A549 (cell line): ENCODE measurements at regions not wholly inside any gene's neighbourhood (a gene's known extent, or its start where the extent isn't known, plus 50 kb on each side); places are given as distances from the start of the nearest gene placed in this dataset.

Experiments
- ATAC-seq, 2 experiments: fragments of 200-7000 bp in 1 of 2; fragments of >200 bp in 1 of 2; cut with Nextera tagmentation in 1 of 2; cut with Tn5 transposase in 1 of 2; 3 replicates each; pipeline versions ENCODE4 v1.8.0 to v1.9.1; 2018 to 2020; ENCODE audit warnings: mild to moderate bottlenecking in 1 of 2, moderate library complexity in 1 of 2
- CTCF ChIA-PET: fragments of 300-600 bp; sonication (Branson Sonifier 250); formaldehyde crosslinking; extraction: SDS; loops from one replicate; lab custom pipeline; 2021; ENCODE audit warnings: antibody characterized with exemption, inconsistent platforms; lab: Yijun Ruan, JAX
- POLR2A ChIA-PET: fragments of 350-600 bp; formaldehyde crosslinking; extraction: SDS; loops from one replicate; lab custom pipeline; 2021; ENCODE audit warnings: antibody characterized with exemption, inconsistent platforms; lab: Yijun Ruan, JAX
- DNase-seq, 2 experiments: peaks; one replicate each; pipeline versions ENCODE4 v3.0.0 to v3.0.0-alpha.2; 2011 to 2016; ENCODE audit warnings: low read depth in 1 of 2, low spot score in 1 of 2
- FAIRE-seq: peaks from 2 replicates; lab custom pipeline; 2011; peaks lifted over from hg19 to GRCh38; lab: Jason Lieb, UNC
- H3K27ac ChIP-seq, 2 experiments: fragments of >200 bp; sonication (Bioruptor Twin); formaldehyde crosslinking; 3 replicates each; pipeline ENCODE4 v1.5.1; 2016 to 2017
- H3K4me1 ChIP-seq: fragments of >200 bp; sonication (Bioruptor Twin); formaldehyde crosslinking; 3 replicates; pipeline ENCODE4 v1.6.1; 2016
- H3K4me2 ChIP-seq: fragments of >200 bp; sonication (Bioruptor Twin); formaldehyde crosslinking; 3 replicates; pipeline ENCODE4 v1.6.1; 2016
- H3K4me3 ChIP-seq: fragments of >200 bp; sonication (Bioruptor Twin); formaldehyde crosslinking; 3 replicates; pipeline ENCODE4 v1.5.1; 2016
- H3K9me3 ChIP-seq: fragments of >200 bp; sonication (Bioruptor Twin); formaldehyde crosslinking; 3 replicates; pipeline ENCODE4 v1.6.1; 2016
- BHLHE40 ChIP-seq: IDR thresholded peaks from 2 replicates; pipeline ENCODE4 v1.6.1; 2012; ENCODE audit warnings: low read depth, low read length, inconsistent platforms
- CEBPB ChIP-seq, 2 experiments: fragments of >200 bp in 1 of 2; sonication (Bioruptor Twin) in 1 of 2; formaldehyde crosslinking in 1 of 2; IDR thresholded peaks; 2 replicates each; pipeline ENCODE4 v1.6.1; 2012 to 2016
- FOSB ChIP-seq: fragments of 250-450 bp; sonication (Bioruptor Pico); IDR thresholded peaks from 2 replicates; pipeline ENCODE4 v1.5.0; 2020; ENCODE audit warnings: mild to moderate bottlenecking, moderate library complexity
- HEYL ChIP-seq: fragments of 250-450 bp; sonication (Bioruptor Pico); IDR thresholded peaks from 2 replicates; pipeline ENCODE4 v1.8.0; 2021; ENCODE audit warnings: mild to moderate bottlenecking, moderate library complexity
- JUN ChIP-seq, 2 experiments: fragments of >200 bp; sonication (Bioruptor Twin); formaldehyde crosslinking; IDR thresholded peaks; 2 replicates in 1 of 2; 3 replicates in 1 of 2; pipeline ENCODE4 v1.6.1; 2016 to 2017
- KDM1A ChIP-seq: fragments of 200-600 bp; sonication (generic); IDR thresholded peaks from 2 replicates; pipeline ENCODE4 v1.6.1; 2016; ENCODE audit warnings: low read depth, mild to moderate bottlenecking
- MAFK ChIP-seq: fragments of 450-650 bp; IDR thresholded peaks from 2 replicates; pipeline ENCODE4 v1.6.1; 2014; ENCODE audit not compliant: partially characterized antibody
- MAZ ChIP-seq: fragments of 150-350 bp; IDR thresholded peaks from 2 replicates; pipeline ENCODE4 v1.6.1; 2014; ENCODE audit warnings: antibody characterized with exemption, low read depth, low read length, borderline replicate concordance
- POLR2A ChIP-seq: IDR thresholded peaks from 2 replicates; pipeline ENCODE4 v1.6.1; 2012; ENCODE audit warnings: mild to moderate bottlenecking, low read length
- POLR2AphosphoS2 ChIP-seq: conservative IDR thresholded peaks from 2 replicates; pipeline ENCODE4 v1.6.1; 2012; ENCODE audit warnings: low read length, improper control_type of control experiment, inconsistent platforms
- RAD21 ChIP-seq, 2 experiments: fragments of >200 bp in 1 of 2; sonication (Bioruptor Twin) in 1 of 2; formaldehyde crosslinking in 1 of 2; IDR thresholded peaks in 1 of 2; conservative IDR thresholded peaks in 1 of 2; 2 replicates in 1 of 2; 3 replicates in 1 of 2; pipeline ENCODE4 v1.6.1; 2012 to 2018; ENCODE audit warnings: inconsistent platforms in 1 of 2
- RFX5 ChIP-seq: fragments of 450-650 bp; IDR thresholded peaks from 2 replicates; pipeline ENCODE4 v1.7.1; 2014; ENCODE audit warnings: antibody characterized with exemption, mild to moderate bottlenecking, moderate library complexity
- SREBF2 ChIP-seq: fragments of 450-650 bp; IDR thresholded peaks from 2 replicates; pipeline ENCODE4 v1.6.1; 2014; ENCODE audit warnings: mild to moderate bottlenecking, moderate library complexity
- TP53 ChIP-seq: fragments of 250-450 bp; sonication (Bioruptor Pico); IDR thresholded peaks from 2 replicates; pipeline ENCODE4 v1.5.0; 2021; ENCODE audit warnings: mild to moderate bottlenecking, moderate library complexity
- ZNF302 ChIP-seq: fragments of 250-450 bp; sonication (Bioruptor Pico); IDR thresholded peaks from 2 replicates; pipeline ENCODE4 v1.9.0; 2021; ENCODE audit warnings: inconsistent platforms, mild to moderate bottlenecking, moderate library complexity
- WGBS: methylation state at CpG from one replicate; pipeline ENCODE4 v1.1.6; 2017; ENCODE audit errors: missing lambda C conversion rate; 5-methylcytosine and 5-hydroxymethylcytosine counted together
- TF ChIP-seq, protein P1 (sequence below): fragments of >200 bp; sonication (Bioruptor Twin); formaldehyde crosslinking; IDR thresholded peaks from 3 replicates; pipeline ENCODE4 v1.5.1; 2016
- TF ChIP-seq, protein P2 (sequence below): IDR thresholded peaks from 2 replicates; pipeline ENCODE4 v1.6.1; 2012; ENCODE audit warnings: low read depth, borderline replicate concordance
- TF ChIP-seq, protein P3 (sequence below): fragments of 200-600 bp; sonication (generic); IDR thresholded peaks from 2 replicates; pipeline ENCODE4 v1.6.1; 2016; ENCODE audit warnings: antibody characterized with exemption, mild to moderate bottlenecking, moderate library complexity
- TF ChIP-seq, protein P4 (sequence below): fragments of 450-650 bp; IDR thresholded peaks from 2 replicates; pipeline ENCODE4 v1.6.1; 2014; ENCODE audit warnings: antibody characterized with exemption
- TF ChIP-seq, protein P5 (sequence below): fragments of 250-450 bp; sonication (Bioruptor Pico); IDR thresholded peaks from 2 replicates; pipeline ENCODE4 v1.5.0; 2020; ENCODE audit warnings: low read depth, mild to moderate bottlenecking, moderate library complexity
- TF ChIP-seq, protein P6 (sequence below): fragments of 250-450 bp; sonication (Bioruptor Pico); IDR thresholded peaks from 2 replicates; pipeline ENCODE4 v1.5.0; 2021; ENCODE audit warnings: mild to moderate bottlenecking, moderate library complexity, borderline replicate concordance

DNA sequence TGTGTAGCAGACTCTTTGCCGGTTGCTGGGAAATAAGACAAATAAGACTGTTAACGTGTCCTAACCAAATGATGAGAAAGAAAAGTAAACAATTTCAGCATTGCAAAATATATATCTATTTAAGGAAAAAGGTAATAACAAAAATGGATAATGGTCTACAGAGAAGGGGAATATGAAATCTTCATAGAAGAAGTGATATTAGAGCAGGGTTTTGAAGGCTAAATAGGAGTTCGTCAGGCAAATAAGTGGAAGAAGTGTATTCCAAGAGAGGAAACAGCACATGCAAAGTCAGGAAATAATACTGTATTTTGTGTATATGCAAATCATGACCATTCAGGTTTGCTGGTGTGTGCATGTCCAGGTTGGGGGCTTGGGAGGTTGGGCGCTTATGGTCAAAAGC is 55.3 kb upstream of the OSBPL3 start:
- ChIA-PET POLR2A (no interaction called here), CTCF (no interaction called here)
- Histone ChIP-seq H3K4me2 (no peak overlapping the region), H3K27ac (no peak overlapping the region), H3K9me3 (no peaks in the 10 kb centered on the region), H3K4me1 (no peaks in the 10 kb centered on the region), H3K4me3 (no peak overlapping the region)
- no peak for DNase-seq
- no peak for ATAC-seq
- TF ChIP-seq MAZ (no peak), KDM1A (no peak)
- WGBS = 68% methylated on average over 4 of the region's 4 CpGs
- no peak for FAIRE-seq

DNA sequence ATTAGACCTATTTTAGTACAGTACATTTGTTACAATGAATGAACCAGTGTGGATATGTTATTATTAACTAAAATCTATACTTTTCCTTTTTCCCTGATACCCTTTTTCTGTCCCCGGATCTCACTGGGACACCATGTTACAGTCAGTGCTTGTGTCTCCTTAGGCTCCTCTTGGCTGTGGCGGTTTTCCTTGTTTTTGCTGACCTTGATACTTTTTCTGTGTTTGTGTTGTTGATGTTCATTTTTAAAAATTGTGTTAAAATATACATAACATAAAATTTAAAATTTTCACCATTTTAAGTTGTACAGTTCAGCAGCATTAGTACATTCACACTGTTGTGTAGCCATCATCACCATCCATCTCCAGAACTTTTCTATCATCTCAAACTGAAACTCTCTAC is 54.2 kb upstream of the OSBPL3 start:
- Histone ChIP-seq H3K4me2 (no peak overlapping the region), H3K4me1 (peaks cover 1% of the 10 kb centered on the region), H3K9me3 (no peaks in the 10 kb centered on the region), H3K27ac (no peak overlapping the region), H3K4me3 (no peak overlapping the region)
- TF ChIP-seq, protein P1, sequence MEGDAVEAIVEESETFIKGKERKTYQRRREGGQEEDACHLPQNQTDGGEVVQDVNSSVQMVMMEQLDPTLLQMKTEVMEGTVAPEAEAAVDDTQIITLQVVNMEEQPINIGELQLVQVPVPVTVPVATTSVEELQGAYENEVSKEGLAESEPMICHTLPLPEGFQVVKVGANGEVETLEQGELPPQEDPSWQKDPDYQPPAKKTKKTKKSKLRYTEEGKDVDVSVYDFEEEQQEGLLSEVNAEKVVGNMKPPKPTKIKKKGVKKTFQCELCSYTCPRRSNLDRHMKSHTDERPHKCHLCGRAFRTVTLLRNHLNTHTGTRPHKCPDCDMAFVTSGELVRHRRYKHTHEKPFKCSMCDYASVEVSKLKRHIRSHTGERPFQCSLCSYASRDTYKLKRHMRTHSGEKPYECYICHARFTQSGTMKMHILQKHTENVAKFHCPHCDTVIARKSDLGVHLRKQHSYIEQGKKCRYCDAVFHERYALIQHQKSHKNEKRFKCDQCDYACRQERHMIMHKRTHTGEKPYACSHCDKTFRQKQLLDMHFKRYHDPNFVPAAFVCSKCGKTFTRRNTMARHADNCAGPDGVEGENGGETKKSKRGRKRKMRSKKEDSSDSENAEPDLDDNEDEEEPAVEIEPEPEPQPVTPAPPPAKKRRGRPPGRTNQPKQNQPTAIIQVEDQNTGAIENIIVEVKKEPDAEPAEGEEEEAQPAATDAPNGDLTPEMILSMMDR = no peak
- TF ChIP-seq MAFK = peak; percentile 56
- CTCF ChIA-PET = interaction anchor here (0.7 kb wide), 1 partner anchor 222 kb away, joined by 3 read pairs; no protein-coding TSS in a partner anchor
- ATAC-seq (no peak), DNase-seq (no peak), FAIRE-seq (no peak)
- POLR2A ChIA-PET = no interaction called here
- 86% methylated on average over 2 of the region's 2 CpGs for WGBS

DNA sequence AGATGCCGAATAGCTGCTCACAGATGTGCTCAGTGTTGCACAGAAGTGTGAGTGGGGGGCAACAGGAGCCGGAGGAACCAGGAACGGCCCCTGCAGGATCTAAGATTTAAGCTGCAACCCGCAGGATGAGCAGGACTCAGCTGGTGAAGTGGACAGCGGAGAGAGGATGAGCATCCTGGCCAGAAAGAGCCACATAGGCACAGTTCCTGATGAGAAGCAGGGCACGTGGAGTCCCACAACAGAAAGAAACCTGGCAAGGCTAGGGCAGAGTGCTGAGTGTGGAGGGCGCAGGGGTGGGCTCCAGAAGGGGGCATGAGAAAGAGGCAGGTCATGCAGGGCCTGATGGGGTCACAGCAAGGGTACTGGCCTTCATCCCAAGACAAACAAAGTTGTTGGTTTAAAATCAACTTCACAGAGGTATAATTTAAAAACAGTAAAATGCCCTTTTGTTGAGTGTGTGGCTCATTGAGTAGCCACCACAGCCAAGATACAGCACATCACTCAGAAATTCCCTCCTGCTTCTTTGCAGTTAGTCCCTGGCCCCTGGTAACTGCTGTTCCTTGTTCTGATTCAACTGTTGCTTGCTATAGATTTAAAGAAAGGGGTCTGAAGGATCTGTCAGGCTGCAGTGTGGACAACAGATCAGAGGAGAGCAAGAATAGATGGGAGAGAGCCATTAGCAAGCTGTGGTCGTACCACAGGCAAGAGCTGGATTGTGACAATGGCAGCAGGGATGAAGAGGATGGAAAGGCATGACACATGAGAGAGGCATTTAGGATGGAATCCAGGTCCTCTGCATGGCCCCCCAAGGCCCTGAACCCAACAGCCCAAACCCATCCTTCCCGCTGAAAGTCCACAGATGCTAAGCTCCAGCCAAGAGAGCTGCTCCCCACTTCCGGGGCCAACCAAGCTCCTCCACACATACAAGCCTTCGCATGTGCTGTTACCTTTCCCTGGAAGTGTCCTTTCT is 53.1 kb upstream of the OSBPL3 start:
- 72% methylated on average over 11 of the region's 11 CpGs for WGBS
- Histone ChIP-seq H3K9me3 (no peaks in the 10 kb centered on the region), H3K4me1 (peaks cover 12% of the 10 kb centered on the region), H3K27ac (no peak overlapping the region), H3K4me2 (no peak overlapping the region), H3K4me3 (no peak overlapping the region)
- CTCF ChIA-PET = interaction anchor here (0.7 kb wide), 1 partner anchor 221 kb away, joined by 3 read pairs; no protein-coding TSS in a partner anchor
- DNase-seq = no peak
- POLR2A ChIA-PET = no interaction called here
- ATAC-seq = peak; percentile 25 to 37; a peak in 2 of 6 replicates
- TF ChIP-seq SREBF2 (no peak), ZNF302 (CRISPR knock-in tag) (no peak), BHLHE40 (no peak), POLR2A (no peak), RAD21 (conservative IDR thresholded peaks at IDR 0.05 in 1 of 2, IDR thresholded peaks at IDR 0.05 in 1 of 2) (no peak), TP53 (no peak), RFX5 (no peak), JUN (IDR thresholded peaks at IDR 0.05) (no peak), POLR2AphosphoS2 (no peak), HEYL (CRISPR knock-in tag) (no peak), CEBPB (IDR thresholded peaks at IDR 0.05) (no peak), FOSB (CRISPR knock-in tag) (no peak)
- TF ChIP-seq, protein P2, sequence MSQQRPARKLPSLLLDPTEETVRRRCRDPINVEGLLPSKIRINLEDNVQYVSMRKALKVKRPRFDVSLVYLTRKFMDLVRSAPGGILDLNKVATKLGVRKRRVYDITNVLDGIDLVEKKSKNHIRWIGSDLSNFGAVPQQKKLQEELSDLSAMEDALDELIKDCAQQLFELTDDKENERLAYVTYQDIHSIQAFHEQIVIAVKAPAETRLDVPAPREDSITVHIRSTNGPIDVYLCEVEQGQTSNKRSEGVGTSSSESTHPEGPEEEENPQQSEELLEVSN = no peak
- TF ChIP-seq, protein P3, sequence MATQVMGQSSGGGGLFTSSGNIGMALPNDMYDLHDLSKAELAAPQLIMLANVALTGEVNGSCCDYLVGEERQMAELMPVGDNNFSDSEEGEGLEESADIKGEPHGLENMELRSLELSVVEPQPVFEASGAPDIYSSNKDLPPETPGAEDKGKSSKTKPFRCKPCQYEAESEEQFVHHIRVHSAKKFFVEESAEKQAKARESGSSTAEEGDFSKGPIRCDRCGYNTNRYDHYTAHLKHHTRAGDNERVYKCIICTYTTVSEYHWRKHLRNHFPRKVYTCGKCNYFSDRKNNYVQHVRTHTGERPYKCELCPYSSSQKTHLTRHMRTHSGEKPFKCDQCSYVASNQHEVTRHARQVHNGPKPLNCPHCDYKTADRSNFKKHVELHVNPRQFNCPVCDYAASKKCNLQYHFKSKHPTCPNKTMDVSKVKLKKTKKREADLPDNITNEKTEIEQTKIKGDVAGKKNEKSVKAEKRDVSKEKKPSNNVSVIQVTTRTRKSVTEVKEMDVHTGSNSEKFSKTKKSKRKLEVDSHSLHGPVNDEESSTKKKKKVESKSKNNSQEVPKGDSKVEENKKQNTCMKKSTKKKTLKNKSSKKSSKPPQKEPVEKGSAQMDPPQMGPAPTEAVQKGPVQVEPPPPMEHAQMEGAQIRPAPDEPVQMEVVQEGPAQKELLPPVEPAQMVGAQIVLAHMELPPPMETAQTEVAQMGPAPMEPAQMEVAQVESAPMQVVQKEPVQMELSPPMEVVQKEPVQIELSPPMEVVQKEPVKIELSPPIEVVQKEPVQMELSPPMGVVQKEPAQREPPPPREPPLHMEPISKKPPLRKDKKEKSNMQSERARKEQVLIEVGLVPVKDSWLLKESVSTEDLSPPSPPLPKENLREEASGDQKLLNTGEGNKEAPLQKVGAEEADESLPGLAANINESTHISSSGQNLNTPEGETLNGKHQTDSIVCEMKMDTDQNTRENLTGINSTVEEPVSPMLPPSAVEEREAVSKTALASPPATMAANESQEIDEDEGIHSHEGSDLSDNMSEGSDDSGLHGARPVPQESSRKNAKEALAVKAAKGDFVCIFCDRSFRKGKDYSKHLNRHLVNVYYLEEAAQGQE = no peak
- TF ChIP-seq, protein P4, sequence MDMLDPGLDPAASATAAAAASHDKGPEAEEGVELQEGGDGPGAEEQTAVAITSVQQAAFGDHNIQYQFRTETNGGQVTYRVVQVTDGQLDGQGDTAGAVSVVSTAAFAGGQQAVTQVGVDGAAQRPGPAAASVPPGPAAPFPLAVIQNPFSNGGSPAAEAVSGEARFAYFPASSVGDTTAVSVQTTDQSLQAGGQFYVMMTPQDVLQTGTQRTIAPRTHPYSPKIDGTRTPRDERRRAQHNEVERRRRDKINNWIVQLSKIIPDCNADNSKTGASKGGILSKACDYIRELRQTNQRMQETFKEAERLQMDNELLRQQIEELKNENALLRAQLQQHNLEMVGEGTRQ = no peak
- TF ChIP-seq, protein P5, sequence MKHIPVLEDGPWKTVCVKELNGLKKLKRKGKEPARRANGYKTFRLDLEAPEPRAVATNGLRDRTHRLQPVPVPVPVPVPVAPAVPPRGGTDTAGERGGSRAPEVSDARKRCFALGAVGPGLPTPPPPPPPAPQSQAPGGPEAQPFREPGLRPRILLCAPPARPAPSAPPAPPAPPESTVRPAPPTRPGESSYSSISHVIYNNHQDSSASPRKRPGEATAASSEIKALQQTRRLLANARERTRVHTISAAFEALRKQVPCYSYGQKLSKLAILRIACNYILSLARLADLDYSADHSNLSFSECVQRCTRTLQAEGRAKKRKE (CRISPR knock-in tag) = no peak
- TF ChIP-seq, protein P6, sequence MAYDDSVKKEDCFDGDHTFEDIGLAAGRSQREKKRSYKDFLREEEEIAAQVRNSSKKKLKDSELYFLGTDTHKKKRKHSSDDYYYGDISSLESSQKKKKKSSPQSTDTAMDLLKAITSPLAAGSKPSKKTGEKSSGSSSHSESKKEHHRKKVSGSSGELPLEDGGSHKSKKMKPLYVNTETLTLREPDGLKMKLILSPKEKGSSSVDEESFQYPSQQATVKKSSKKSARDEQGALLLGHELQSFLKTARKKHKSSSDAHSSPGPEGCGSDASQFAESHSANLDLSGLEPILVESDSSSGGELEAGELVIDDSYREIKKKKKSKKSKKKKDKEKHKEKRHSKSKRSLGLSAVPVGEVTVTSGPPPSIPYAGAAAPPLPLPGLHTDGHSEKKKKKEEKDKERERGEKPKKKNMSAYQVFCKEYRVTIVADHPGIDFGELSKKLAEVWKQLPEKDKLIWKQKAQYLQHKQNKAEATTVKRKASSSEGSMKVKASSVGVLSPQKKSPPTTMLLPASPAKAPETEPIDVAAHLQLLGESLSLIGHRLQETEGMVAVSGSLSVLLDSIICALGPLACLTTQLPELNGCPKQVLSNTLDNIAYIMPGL = no peak
- FAIRE-seq = no peak
